ENCODE measurements at regions not wholly inside any gene's neighbourhood (a gene's known extent, or its start where the extent isn't known, plus 50 kb on each side); places are given as distances from the start of the nearest gene placed in this dataset.

DNA sequence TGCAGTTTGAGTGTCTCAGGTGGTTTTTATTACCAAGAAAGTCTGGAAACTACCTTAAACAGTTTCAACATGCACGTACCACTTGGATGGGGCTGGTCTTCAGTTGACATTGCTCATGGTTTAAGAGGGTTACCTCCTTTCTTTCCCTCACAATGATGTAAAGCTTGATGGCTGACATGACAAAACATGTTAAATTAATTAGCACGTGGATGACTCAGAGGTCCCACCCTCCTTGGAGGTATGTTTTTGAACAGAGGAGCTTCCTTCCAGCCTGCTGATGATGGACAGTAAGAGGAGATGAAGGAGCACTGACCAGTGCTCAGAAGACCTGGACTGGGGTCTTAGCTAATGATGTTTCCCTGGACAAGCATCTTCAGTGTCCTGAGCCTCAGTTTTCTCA is 322.3 kb upstream of the PODXL start:
- Histone ChIP-seq H3K27me3 (ENCODE audit: control insufficient read depth in 2 of 2, insufficient read depth in 2 of 2, low read length in 2 of 2) (no peaks in the 10 kb centered on the region), H3K36me3 (ENCODE audit: control insufficient read depth, insufficient read depth, low read length) (no peaks in the 10 kb centered on the region; the same call in 2 of the 3 replicates), H4K20me1 (replicated peaks; ENCODE audit: control insufficient read depth, insufficient read depth, low read length) (no peaks in the 10 kb centered on the region), H3K27ac (ENCODE audit: extremely low read depth, low read depth, low read length) (no peak overlapping the region), H3K79me2 (ENCODE audit: control insufficient read depth, insufficient read depth, low read length) (no peaks in the 10 kb centered on the region), H3K4me2 (ENCODE audit: insufficient read depth, low read length) (no peak overlapping the region), H3K9me3 (replicated peaks; ENCODE audit: control insufficient read depth, insufficient read depth, low read depth, low read length) (no peaks in the 10 kb centered on the region; the same call in 1 of the 2 replicates), H3K4me1 (replicated peaks in 1 of 2; ENCODE audit: control insufficient read depth in 2 of 2, insufficient read depth in 2 of 2, low read length in 2 of 2) (no peaks in the 10 kb centered on the region), H3K9me1 (ENCODE audit: control insufficient read depth, insufficient read depth, low read length) (no peaks in the 10 kb centered on the region), H3K4me3 (no peak overlapping the region), H3K9ac (ENCODE audit: insufficient read depth in 1 of 2, low read depth in 2 of 2, low read length in 2 of 2) (no peak overlapping the region), H2AFZ (ENCODE audit: low read depth, low read length) (no peak overlapping the region)
- 0% methylated on average over 2 of the region's 2 CpGs for WGBS (ENCODE audit: insufficient coverage, low coverage, missing lambda C conversion rate)
- ChIA-PET CTCF (ENCODE audit: low intra/inter-chr PET ratio) (no interaction called here), POLR2A (no interaction called here)
- BruUV-seq (replicated peaks), result no TSS peak
- in situ Hi-C loops (cut with MboI) (no loop called here), intact Hi-C loops (cut with micrococcal nuclease) (no loop called here)
- FAIRE-seq (no peak), ATAC-seq (no peak), DNase-seq (ENCODE audit: extremely low read depth in 1 of 4, low spot score in 3 of 4) (no peak)
- TF ChIP-seq ETV5 (CRISPR knock-in tag; IDR thresholded peaks at IDR 0.05; ENCODE audit: low read depth), result no peak
- TF ChIP-seq GABPA (tag; conservative IDR thresholded peaks at IDR 0.05; ENCODE audit: low read depth), result no peak
- no peak for TF ChIP-seq PTRF (tag; IDR thresholded peaks at IDR 0.05)
- TF ChIP-seq MBD2 (IDR thresholded peaks at IDR 0.05; ENCODE audit: borderline replicate concordance, low read depth), result no peak
- TF ChIP-seq, protein P1, sequence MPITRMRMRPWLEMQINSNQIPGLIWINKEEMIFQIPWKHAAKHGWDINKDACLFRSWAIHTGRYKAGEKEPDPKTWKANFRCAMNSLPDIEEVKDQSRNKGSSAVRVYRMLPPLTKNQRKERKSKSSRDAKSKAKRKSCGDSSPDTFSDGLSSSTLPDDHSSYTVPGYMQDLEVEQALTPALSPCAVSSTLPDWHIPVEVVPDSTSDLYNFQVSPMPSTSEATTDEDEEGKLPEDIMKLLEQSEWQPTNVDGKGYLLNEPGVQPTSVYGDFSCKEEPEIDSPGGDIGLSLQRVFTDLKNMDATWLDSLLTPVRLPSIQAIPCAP (CRISPR knock-in tag; IDR thresholded peaks at IDR 0.05; ENCODE audit: borderline replicate concordance), result no peak
- TF ChIP-seq, protein P2, sequence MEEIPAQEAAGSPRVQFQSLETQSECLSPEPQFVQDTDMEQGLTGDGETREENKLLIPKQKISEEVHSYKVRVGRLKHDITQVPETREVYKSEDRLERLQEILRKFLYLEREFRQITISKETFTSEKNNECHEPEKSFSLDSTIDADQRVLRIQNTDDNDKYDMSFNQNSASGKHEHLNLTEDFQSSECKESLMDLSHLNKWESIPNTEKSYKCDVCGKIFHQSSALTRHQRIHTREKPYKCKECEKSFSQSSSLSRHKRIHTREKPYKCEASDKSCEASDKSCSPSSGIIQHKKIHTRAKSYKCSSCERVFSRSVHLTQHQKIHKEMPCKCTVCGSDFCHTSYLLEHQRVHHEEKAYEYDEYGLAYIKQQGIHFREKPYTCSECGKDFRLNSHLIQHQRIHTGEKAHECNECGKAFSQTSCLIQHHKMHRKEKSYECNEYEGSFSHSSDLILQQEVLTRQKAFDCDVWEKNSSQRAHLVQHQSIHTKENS (CRISPR knock-in tag; IDR thresholded peaks at IDR 0.05), result no peak
